ENCODE measurements at regions not wholly inside any gene's neighbourhood (a gene's known extent, or its start where the extent isn't known, plus 50 kb on each side); places are given as distances from the start of the nearest gene placed in this dataset.

GRCh38 chr16:85332175-85332574, 219.9 kb upstream of the CIBAR2 start:
- DNase-seq = no peak

- DNase-seq = no peak
Observed at GRCh38 chr16:85333337-85333736, 221.1 kb upstream of the CIBAR2 start.

- DNase-seq = no peak
Observed at GRCh38 chr16:85333744-85334640, 221.7 kb upstream of the CIBAR2 start.

DNA sequence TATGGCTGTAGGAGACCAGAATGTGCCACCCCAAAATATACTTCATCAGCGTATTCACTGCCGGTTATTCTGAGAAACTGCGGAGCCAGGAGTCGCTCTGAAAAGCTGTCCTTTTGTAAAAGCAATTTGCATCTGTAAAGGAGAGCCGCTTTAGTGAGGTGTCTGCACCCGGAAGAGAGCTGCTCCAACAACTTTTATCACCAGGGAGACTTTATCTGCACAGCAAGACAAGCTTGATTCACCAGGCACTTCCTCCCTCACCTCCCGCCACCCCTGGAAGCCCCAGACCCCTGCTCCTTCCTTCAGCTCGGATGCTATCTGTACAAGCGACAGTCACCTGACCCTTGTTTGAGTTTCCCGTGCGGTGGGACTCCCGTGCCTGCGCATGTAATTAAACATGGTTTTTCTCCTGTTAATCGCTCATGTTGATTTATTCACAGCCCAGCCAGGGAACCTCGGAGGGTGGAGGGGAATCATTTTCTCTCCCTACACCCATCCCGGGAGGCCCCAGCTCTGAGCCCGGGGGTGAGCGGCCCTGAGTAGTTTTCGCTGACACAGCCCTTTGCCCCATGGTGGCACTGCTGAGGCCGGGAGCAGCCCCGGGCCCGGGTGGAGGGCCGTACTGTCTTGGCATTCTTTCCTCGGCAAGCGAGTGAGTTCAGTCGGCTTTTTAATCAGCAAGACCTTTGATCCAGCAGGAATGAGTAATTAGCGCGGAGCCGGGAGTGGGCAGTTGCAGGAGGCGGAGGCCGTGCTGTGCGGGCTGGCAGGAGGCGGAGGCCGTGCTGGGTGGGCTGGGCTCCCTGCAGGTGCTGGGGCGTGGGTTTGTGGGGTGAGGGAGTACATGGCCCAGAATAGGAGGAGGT, 222.7 kb upstream of the CIBAR2 start:
- DNase-seq = peak; percentile 56

GRCh38 chr16:85335584-85336491, 223.6 kb upstream of the CIBAR2 start:
- no peak for DNase-seq

DNA sequence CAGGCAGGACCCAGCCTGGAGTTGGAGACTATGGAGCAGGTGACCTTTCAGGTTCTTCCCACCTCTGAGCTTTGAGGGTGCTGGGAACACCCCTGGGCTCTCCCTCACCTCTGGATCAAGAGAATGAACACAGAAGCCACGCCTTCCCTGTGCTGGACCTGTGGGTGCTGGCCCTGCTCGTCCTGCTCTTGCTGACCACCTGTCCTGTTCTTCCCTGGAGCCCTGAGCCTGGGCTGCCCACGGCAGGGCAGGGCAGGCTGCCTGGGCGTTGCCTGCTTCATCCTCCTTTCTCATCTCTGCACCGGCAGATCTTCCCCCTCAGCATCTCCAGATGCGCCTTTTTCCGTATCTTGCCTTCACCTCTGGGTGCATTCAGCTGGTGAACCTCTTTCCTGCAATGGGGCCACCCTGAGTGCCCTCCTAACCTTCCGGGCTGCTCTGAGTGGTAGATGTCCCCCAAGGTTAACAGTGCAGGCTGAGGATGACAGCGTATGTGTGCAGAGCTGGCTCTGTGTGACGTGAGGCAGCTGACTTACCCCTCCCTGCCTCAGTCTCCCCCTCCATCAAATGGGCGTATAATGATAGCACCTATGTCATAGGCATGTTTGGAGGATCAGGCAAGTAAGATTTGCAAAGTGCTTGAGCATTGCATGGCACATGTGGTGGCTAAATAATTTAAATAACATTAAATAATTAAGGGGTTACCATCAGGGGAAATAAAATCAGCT, 225.8 kb upstream of the CIBAR2 start:
- no peak for DNase-seq

GRCh38 chr16:85338638-85338982, 226.3 kb upstream of the CIBAR2 start:
- no peak for DNase-seq

DNA sequence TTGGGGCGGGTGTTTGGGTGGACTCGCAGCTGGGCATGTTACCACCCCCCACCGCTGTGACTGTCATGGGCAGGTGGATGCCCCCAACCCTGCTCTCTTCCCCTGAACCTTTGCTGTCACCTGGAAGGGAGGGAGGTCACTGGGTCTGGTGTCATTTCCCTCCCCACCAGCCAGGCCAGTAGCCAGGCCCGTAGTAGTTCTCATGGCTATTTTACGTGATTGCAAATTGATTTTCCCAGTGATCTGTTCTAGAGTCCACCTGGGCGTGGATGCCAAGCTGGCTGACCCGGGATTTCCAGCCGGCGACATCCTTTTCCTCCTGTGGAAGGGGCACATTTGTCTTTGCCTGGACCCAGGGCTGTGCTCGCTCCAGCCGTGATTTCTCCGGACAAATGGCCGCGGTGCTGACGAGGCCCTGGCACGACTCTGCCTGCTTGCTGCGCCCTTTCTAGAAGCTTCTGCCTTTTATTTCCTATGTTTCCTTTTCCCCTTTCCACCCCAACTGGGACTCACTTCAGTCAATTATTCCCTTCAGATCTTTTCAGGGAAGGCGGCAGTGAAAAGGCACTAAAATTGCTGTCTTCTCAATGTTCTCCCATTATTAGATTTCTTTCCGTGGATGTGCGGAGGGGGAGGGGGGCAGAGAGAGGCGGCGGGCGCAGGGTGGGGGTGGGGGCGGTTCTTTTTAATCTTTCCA, 226.9 kb upstream of the CIBAR2 start:
- DNase-seq = no peak

DNA sequence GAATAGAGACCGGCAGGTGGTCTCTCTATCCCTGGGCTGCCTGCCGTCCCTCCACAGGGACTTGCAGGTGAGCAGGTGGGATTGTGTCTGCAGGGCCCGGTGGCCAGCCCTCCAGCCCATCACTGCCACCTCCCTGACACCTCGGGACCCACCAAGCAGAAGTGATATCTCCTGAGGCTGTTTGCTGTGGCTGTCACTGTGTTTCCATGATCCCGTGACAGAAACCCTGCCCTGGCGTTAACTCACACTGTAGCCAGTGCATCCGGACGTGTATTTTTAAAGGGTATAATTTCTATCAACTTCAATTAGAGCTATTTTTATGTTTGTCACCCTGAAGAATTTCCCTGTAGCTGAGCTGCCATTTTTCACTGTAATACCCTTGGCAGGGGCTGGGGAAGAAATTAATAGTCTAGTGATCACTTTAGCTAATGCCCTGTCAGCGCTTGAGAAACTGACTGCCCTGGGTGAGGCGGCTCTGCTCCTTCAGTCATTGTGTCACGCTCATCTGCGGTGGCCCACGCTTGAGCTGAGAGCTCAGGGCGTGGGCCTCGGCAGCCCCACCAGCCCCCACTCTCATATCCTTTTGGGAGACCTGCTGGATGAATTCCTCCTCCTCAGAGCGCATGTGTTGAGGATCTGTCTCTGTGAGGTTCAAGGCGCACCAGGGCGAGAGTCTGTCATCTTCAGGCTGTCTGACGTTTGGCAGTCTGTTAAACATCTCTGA, 229.9 kb upstream of the CIBAR2 start:
- DNase-seq = no peak

- DNase-seq = no peak
Observed at GRCh38 chr16:85344502-85345128, 232.3 kb upstream of the CIBAR2 start.

GRCh38 chr16:85345129-85345639, 232.9 kb upstream of the CIBAR2 start:
- DNase-seq = no peak

DNA sequence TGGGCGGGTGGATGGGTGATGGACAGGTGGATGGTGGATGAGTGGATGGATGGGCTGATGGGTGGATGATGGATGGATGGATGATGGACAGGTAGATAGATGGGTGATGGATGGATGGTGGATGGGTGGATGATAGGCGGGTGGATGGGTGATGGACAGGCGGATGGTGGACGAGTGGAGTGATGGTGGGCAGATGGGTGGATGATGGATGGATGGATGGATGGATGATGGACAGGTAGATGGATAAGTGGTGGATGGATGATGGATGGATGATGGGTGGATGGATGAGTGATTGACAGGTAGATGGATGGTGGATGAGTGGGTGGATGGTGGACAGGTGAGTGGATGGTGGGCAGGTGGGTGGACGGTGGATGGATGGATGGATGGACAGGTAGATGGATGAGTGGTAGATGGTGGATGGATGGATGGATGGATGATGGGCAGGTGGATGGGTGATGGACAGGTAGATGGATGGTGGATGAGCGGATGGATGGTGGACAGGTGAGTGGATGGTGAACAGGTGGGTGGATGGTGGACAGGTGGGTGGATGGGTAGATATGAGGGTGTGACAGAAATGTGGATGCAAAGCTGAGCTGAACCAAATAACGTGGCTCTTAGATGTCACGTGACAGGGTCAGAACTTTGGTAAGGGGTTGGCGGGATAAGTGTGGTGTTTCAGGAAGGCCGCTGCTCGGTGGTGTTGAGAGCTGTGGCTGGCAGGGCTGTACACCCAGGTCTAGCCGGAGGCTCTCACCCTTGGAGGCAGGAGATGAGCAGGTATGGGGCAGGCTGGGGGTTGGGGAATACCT, 234.3 kb upstream of the CIBAR2 start:
- DNase-seq = no peak

DNA sequence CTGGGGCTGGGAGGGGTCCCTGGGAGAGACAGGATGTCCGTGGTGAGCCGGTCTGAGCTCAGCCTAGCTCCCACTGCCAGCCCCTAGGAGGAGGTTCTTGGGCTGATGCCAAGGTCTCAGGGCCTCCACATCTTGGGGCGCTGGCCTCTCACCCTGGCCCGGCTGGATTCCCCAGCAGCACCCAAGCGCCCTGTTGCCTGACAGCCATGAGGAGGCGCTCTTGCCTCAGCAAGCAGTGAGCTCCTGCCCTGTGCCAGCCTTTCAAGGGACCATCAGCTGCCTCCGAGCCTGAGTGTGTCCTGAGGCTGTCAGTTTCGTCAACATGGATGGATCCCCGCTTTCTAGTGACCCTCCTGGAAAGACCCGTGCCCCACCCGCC, 234.9 kb upstream of the CIBAR2 start:
- DNase-seq = peak; percentile 73

DNA sequence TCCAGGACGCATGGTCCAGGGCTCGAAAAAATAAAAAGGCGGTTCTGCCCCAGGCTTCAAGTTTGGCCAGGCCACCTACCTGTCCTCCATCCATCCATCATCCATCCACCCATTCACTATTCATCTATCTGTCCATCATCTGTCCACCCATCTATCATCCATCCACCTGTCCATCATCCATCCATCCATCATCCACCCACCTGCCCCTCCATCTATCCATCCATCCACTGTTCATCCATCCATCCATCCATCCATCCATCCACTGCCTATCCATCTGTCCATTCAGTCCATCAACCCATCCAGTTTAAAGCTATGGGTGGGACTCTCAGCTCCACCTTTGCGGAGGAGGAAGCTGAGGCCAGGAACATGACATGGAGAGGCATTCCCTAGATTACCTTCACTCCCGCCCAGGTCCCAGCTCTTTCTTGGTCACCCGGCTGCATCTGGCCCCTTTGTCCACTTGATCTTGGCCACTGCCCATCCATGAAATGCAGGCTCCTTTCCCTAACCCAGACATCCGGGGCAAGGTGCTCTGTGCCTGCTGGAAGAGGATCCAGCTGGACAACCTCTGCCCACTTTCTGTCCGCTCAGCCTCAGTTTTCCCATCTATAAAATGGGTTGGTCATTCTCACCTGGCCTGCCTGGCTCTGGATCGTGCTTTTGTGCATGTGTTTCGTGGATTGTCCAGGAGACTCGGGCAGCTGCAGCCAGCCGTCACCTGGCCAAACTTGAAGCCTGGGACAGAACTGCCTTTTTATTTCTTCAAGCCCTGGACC, 236.0 kb upstream of the CIBAR2 start:
- no peak for DNase-seq

GRCh38 chr16:85348911-85349334, 236.7 kb upstream of the CIBAR2 start:
- DNase-seq = no peak

DNA sequence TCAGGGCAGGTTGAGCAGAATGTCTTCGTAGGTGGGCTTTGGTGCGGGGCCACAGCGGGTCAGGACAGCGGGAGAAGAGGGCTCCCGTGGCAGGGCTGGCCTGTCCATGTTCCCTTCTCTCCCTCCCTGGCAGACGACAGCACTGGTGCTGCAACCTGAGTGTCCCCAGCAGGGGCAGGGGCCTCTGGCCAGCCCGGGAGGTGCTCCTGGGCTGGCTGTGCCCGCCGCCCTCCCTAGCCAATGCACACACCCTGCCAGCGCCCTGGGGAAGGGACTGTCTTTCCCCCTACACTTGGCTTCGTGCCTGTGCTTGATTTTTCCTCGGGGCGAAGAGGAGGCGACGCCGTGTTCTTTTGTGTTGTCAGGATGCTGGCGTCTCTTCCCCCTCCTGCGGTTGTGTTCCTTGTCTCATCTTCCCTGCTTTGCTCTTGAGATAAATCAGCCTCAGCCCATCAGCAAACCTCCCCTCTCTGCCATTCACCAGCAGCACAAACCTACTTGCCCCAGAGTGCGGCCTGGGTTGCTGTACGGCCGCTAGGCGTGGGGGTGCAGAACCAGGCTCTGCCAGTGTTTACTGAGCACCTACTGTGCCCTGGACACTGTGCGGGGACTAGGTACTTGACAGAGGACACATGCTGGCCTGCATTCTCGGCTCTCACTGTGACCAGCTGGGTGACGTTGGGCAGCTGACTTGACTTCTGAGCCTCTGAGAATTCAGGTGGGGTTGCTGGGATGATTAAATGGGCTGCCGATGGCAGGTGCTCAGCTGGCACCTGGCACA, 237.3 kb upstream of the CIBAR2 start:
- DNase-seq = peak; percentile 17

- no peak for DNase-seq
Observed at GRCh38 chr16:85350146-85350728, 238.0 kb upstream of the CIBAR2 start.
